ENCODE measurements at regions not wholly inside any gene's neighbourhood (a gene's known extent, or its start where the extent isn't known, plus 50 kb on each side); places are given as distances from the start of the nearest gene placed in this dataset.

DNA sequence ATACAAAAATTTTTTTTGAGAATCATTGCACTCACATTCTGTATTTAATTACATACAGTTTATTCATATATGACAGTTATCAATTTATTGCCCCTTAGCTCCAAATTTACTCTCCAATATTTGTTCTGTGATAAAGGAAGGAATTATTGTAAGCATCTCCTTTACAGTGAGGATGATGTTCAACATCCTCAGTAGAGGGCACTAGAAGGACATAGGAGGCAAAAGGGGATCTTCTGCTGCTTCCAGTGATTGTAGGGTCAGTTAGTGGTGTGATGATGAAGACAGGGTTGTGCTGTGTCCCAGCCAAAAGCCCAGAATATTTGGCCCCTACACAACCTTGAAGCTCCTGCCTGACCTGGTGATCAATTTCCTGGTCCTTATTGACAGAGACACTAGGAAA is 89.9 kb upstream of the DCBLD2 start:
- no peaks in the 10 kb centered on the region for H3K36me3 ChIP-seq (ENCODE audit: control insufficient read depth, insufficient read depth, low read length)
- no peak overlapping the region for H4K8ac ChIP-seq (ENCODE audit: low read depth, low read length)
- H3K4ac ChIP-seq (ENCODE audit: low read depth, low read length): no peak overlapping the region
- H3K27me3 ChIP-seq (ENCODE audit: insufficient read depth, low read length, poor library complexity): no peaks in the 10 kb centered on the region
- no peak overlapping the region for H2BK15ac ChIP-seq (replicated peaks; ENCODE audit: low read depth)
- no peaks in the 10 kb centered on the region for H3K4me1 ChIP-seq (ENCODE audit: control insufficient read depth, low read depth, low read length)
- H3K23ac ChIP-seq (ENCODE audit: low read length): no peak overlapping the region
- H4K5ac ChIP-seq (ENCODE audit: low read length): no peak overlapping the region
- no peaks in the 10 kb centered on the region for H3K79me2 ChIP-seq (ENCODE audit: control insufficient read depth, insufficient read depth, low read length)
- no peak overlapping the region for H3K18ac ChIP-seq (ENCODE audit: low read length)
- no peak overlapping the region for H2AK5ac ChIP-seq (ENCODE audit: low read length)
- no peak overlapping the region for H3K9ac ChIP-seq (ENCODE audit: low read length)
- no peak overlapping the region for H2BK120ac ChIP-seq (ENCODE audit: low read depth, low read length)
- no peak overlapping the region for H3K4me2 ChIP-seq (ENCODE audit: low read length)
- H3K4me3 ChIP-seq (ENCODE audit: low read length): no peak overlapping the region
- H2BK5ac ChIP-seq (ENCODE audit: low read length): no peak overlapping the region
- no peak overlapping the region for H3K27ac ChIP-seq (ENCODE audit: low read depth, low read length)
- no peak overlapping the region for H3K56ac ChIP-seq (ENCODE audit: low read length)
- DNase-seq: peak; percentile 21
- no peaks in the 10 kb centered on the region for H3K79me1 ChIP-seq (ENCODE audit: low read length)

DNA sequence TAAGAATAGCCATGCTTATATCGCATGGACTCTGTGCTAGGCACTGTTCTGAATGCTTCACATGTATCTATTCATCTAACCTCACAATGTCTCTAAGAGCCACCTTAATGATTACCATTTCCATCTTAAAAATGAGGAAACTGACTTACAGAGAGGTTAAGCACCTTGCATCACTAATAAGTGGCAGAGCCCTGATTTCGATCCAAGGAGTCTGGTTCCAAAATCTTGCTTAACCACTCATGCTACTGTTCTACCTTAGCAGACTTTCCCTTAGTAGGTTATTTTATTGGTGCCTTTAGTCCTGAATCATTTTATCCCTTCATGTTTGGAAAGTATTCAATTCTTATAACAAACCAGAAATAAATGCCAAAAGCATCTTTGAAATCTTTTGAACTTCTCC is 89.2 kb upstream of the DCBLD2 start:
- Histone ChIP-seq H2BK5ac (ENCODE audit: low read length) (no peak overlapping the region), H2BK120ac (ENCODE audit: low read depth, low read length) (no peak overlapping the region), H4K5ac (ENCODE audit: low read length) (no peak overlapping the region)

DNA sequence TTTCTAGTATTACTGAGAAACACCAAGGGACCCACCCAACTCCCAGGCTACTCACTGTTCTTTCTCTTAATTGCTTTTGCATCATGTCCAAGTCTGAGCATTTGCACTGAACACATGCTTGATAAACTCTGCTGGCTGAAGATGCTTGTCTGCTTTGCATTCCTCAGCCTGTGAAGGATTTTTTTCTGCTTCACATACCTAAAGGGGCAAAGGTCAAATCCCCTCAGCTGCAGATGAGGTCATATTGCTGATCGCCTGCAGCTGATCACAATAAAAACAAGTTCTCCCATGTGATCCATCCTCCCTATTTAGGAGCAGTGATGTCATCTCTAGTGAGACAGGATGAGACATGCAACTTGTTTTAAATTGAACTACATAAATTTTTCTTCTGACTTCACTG is 84.6 kb upstream of the DCBLD2 start:
- peak; percentile 95 for DNase-seq
- Histone ChIP-seq H3K4me2 (ENCODE audit: low read length) (no peak overlapping the region), H3K18ac (ENCODE audit: low read length) (no peak overlapping the region), H4K8ac (ENCODE audit: low read depth, low read length) (no peak overlapping the region), H3K36me3 (ENCODE audit: control insufficient read depth, insufficient read depth, low read length) (no peaks in the 10 kb centered on the region), H3K9ac (ENCODE audit: low read length) (no peak overlapping the region), H4K5ac (ENCODE audit: low read length) (no peak overlapping the region), H3K27ac (ENCODE audit: low read depth, low read length) (no peak overlapping the region), H2BK120ac (ENCODE audit: low read depth, low read length) (no peak overlapping the region), H3K4ac (ENCODE audit: low read depth, low read length) (no peak overlapping the region), H3K79me2 (ENCODE audit: control insufficient read depth, insufficient read depth, low read length) (no peaks in the 10 kb centered on the region), H3K4me1 (ENCODE audit: control insufficient read depth, low read depth, low read length) (no peaks in the 10 kb centered on the region), H2AK5ac (ENCODE audit: low read length) (no peak overlapping the region), H3K4me3 (ENCODE audit: low read length) (no peak overlapping the region), H3K56ac (ENCODE audit: low read length) (no peak overlapping the region), H3K27me3 (ENCODE audit: insufficient read depth, low read length, poor library complexity) (no peaks in the 10 kb centered on the region), H3K79me1 (ENCODE audit: low read length) (no peaks in the 10 kb centered on the region), H2BK15ac (replicated peaks; ENCODE audit: low read depth) (no peak overlapping the region), H2BK5ac (ENCODE audit: low read length) (no peak overlapping the region), H3K23ac (ENCODE audit: low read length) (no peak overlapping the region)
- WGBS (ENCODE audit: extremely low coverage, insufficient coverage, low lambda C conversion rate): no CpG with 5 or more reads among the region's 1 CpG

More for the DNA sequence above, 89.2 kb upstream of the DCBLD2 start:
- no peak overlapping the region for H4K8ac ChIP-seq (ENCODE audit: low read depth, low read length)
- DNase-seq: no peak
- no peak overlapping the region for H2BK15ac ChIP-seq (replicated peaks; ENCODE audit: low read depth)
- no peaks in the 10 kb centered on the region for H3K36me3 ChIP-seq (ENCODE audit: control insufficient read depth, insufficient read depth, low read length)
- no peak overlapping the region for H3K18ac ChIP-seq (ENCODE audit: low read length)
- H3K4me2 ChIP-seq (ENCODE audit: low read length): no peak overlapping the region
- no peaks in the 10 kb centered on the region for H3K79me1 ChIP-seq (ENCODE audit: low read length)
- no peak overlapping the region for H3K9ac ChIP-seq (ENCODE audit: low read length)
- no peak overlapping the region for H2AK5ac ChIP-seq (ENCODE audit: low read length)
- no peak overlapping the region for H3K56ac ChIP-seq (ENCODE audit: low read length)
- no peaks in the 10 kb centered on the region for H3K79me2 ChIP-seq (ENCODE audit: control insufficient read depth, insufficient read depth, low read length)
- H3K27me3 ChIP-seq (ENCODE audit: insufficient read depth, low read length, poor library complexity): no peaks in the 10 kb centered on the region
- no peak overlapping the region for H3K27ac ChIP-seq (ENCODE audit: low read depth, low read length)
- WGBS (ENCODE audit: extremely low coverage, insufficient coverage, low lambda C conversion rate): no CpG with 5 or more reads among the region's 2 CpGs
- H3K4me3 ChIP-seq (ENCODE audit: low read length): no peak overlapping the region
- no peak overlapping the region for H3K23ac ChIP-seq (ENCODE audit: low read length)
- no peaks in the 10 kb centered on the region for H3K4me1 ChIP-seq (ENCODE audit: control insufficient read depth, low read depth, low read length)
- H3K4ac ChIP-seq (ENCODE audit: low read depth, low read length): no peak overlapping the region

DNA sequence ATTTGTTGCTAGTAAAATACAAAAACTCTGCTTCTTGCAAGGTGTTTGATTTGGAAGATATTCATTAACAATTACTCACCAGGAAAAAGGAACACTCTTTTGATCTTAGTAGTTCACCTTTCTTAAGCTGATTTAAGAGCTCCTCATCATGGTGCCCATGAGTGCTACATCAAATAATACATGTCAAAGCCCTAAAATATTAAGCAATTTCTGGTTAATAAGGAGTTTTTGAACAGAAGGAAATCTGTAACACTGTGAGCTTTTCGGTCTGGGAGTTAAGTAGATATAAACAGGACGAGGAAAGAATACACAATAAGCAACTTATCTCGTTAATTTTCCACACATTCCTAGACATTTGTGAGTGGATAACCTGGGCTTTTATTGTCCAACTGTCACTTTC is 83.9 kb upstream of the DCBLD2 start:
- Histone ChIP-seq H3K79me2 (ENCODE audit: control insufficient read depth, insufficient read depth, low read length) (no peaks in the 10 kb centered on the region), H3K4me3 (ENCODE audit: low read length) (no peak overlapping the region), H3K27ac (ENCODE audit: low read depth, low read length) (no peak overlapping the region), H2BK120ac (ENCODE audit: low read depth, low read length) (no peak overlapping the region), H4K8ac (ENCODE audit: low read depth, low read length) (no peak overlapping the region), H4K5ac (ENCODE audit: low read length) (no peak overlapping the region), H2BK5ac (ENCODE audit: low read length) (no peak overlapping the region), H2BK15ac (replicated peaks; ENCODE audit: low read depth) (no peak overlapping the region), H3K23ac (ENCODE audit: low read length) (no peak overlapping the region), H3K79me1 (ENCODE audit: low read length) (no peaks in the 10 kb centered on the region), H2AK5ac (ENCODE audit: low read length) (no peak overlapping the region), H3K56ac (ENCODE audit: low read length) (no peak overlapping the region), H3K9ac (ENCODE audit: low read length) (no peak overlapping the region), H3K4me2 (ENCODE audit: low read length) (no peak overlapping the region), H3K36me3 (ENCODE audit: control insufficient read depth, insufficient read depth, low read length) (no peaks in the 10 kb centered on the region), H3K4ac (ENCODE audit: low read depth, low read length) (no peak overlapping the region), H3K18ac (ENCODE audit: low read length) (no peak overlapping the region), H3K4me1 (ENCODE audit: control insufficient read depth, low read depth, low read length) (peaks cover 2% of the 10 kb centered on the region), H3K27me3 (ENCODE audit: insufficient read depth, low read length, poor library complexity) (no peaks in the 10 kb centered on the region)
- no peak for DNase-seq
- WGBS (ENCODE audit: extremely low coverage, insufficient coverage, low lambda C conversion rate): no CpG with 5 or more reads among the region's 3 CpGs

DNA sequence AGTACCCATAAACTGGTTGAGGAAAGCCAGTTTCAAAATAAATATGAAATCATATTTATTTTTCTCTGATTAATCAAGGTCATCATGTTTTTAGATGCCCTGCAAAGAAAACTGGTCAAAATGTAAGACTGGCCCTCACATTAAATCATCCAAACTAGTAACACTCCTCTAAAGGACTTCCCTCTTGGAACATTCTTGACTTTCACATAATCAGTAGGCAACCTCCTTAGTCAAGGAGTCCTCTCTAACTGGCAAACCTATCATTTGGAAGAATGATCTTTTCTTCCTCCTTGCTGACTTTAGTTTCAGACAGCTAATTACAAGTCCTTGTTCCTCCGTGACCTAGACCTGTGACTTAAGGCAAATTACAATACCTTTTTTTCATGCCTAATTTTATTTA is 82.5 kb upstream of the DCBLD2 start:
- H3K79me1 ChIP-seq (ENCODE audit: low read length): no peaks in the 10 kb centered on the region
- H2BK5ac ChIP-seq (ENCODE audit: low read length): no peak overlapping the region
- H3K4ac ChIP-seq (ENCODE audit: low read depth, low read length): no peak overlapping the region
- WGBS (ENCODE audit: extremely low coverage, insufficient coverage, low lambda C conversion rate): no CpG with 5 or more reads among the region's 1 CpG
- H3K79me2 ChIP-seq (ENCODE audit: control insufficient read depth, insufficient read depth, low read length): no peaks in the 10 kb centered on the region
- no peak overlapping the region for H3K4me2 ChIP-seq (ENCODE audit: low read length)
- H3K9ac ChIP-seq (ENCODE audit: low read length): no peak overlapping the region
- no peak overlapping the region for H2BK120ac ChIP-seq (ENCODE audit: low read depth, low read length)
- no peak overlapping the region for H3K18ac ChIP-seq (ENCODE audit: low read length)
- H3K4me1 ChIP-seq (ENCODE audit: control insufficient read depth, low read depth, low read length): peaks cover 2% of the 10 kb centered on the region
- H3K27ac ChIP-seq (ENCODE audit: low read depth, low read length): no peak overlapping the region
- no peaks in the 10 kb centered on the region for H3K27me3 ChIP-seq (ENCODE audit: insufficient read depth, low read length, poor library complexity)
- no peak overlapping the region for H3K56ac ChIP-seq (ENCODE audit: low read length)
- no peak overlapping the region for H2AK5ac ChIP-seq (ENCODE audit: low read length)
- no peak overlapping the region for H3K4me3 ChIP-seq (ENCODE audit: low read length)
- H3K23ac ChIP-seq (ENCODE audit: low read length): no peak overlapping the region
- no peak overlapping the region for H4K5ac ChIP-seq (ENCODE audit: low read length)
- DNase-seq: no peak
- H2BK15ac ChIP-seq (replicated peaks; ENCODE audit: low read depth): no peak overlapping the region
- H4K8ac ChIP-seq (ENCODE audit: low read depth, low read length): no peak overlapping the region
- H3K36me3 ChIP-seq (ENCODE audit: control insufficient read depth, insufficient read depth, low read length): no peaks in the 10 kb centered on the region

DNA sequence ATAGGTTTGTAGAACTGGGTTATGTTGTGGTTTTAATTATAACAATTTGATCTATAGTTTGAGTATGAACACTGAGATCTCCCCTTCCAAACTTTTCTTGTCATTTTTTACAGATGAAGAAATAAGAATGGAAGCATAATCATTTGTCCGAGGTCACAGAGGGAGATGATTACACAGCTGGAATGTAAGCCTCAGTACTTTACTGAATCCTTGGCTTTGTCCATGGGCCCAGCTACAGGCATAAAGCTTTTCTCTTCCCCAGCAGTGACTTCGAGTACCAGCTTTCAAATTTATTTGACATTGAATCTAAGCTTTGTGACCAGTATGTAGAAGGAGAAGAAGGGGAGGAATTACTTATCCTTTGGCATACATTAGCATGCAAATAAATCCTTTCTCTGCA is 80.9 kb upstream of the DCBLD2 start:
- Histone ChIP-seq H2BK120ac (ENCODE audit: low read depth, low read length) (no peak overlapping the region), H3K4me2 (ENCODE audit: low read length) (no peak overlapping the region), H3K79me2 (ENCODE audit: control insufficient read depth, insufficient read depth, low read length) (no peaks in the 10 kb centered on the region), H3K9ac (ENCODE audit: low read length) (no peak overlapping the region), H3K27ac (ENCODE audit: low read depth, low read length) (no peak overlapping the region), H3K4ac (ENCODE audit: low read depth, low read length) (no peak overlapping the region), H3K4me1 (ENCODE audit: control insufficient read depth, low read depth, low read length) (peaks cover 2% of the 10 kb centered on the region), H3K4me3 (ENCODE audit: low read length) (no peak overlapping the region), H2BK5ac (ENCODE audit: low read length) (no peak overlapping the region), H3K27me3 (ENCODE audit: insufficient read depth, low read length, poor library complexity) (no peaks in the 10 kb centered on the region), H3K36me3 (ENCODE audit: control insufficient read depth, insufficient read depth, low read length) (no peaks in the 10 kb centered on the region), H3K56ac (ENCODE audit: low read length) (no peak overlapping the region), H4K8ac (ENCODE audit: low read depth, low read length) (no peak overlapping the region), H3K23ac (ENCODE audit: low read length) (no peak overlapping the region), H3K18ac (ENCODE audit: low read length) (no peak overlapping the region), H2AK5ac (ENCODE audit: low read length) (no peak overlapping the region), H4K5ac (ENCODE audit: low read length) (no peak overlapping the region), H3K79me1 (ENCODE audit: low read length) (no peaks in the 10 kb centered on the region), H2BK15ac (replicated peaks; ENCODE audit: low read depth) (no peak overlapping the region)
- no peak for DNase-seq
- WGBS (ENCODE audit: extremely low coverage, insufficient coverage, low lambda C conversion rate): no CpG with 5 or more reads among the region's 2 CpGs
